RWPE2 (cell line): ENCODE measurements at regions not wholly inside any gene's neighbourhood (a gene's known extent, or its start where the extent isn't known, plus 50 kb on each side); places are given as distances from the start of the nearest gene placed in this dataset.

Experiments used
- ATAC-seq: fragments of 200-7000 bp; cut with Tn5 transposase; 3 replicates; pipeline ENCODE4 v1.9.1; 2021; ENCODE audit warnings: low read depth
- DNase-seq: peaks from one replicate; pipeline ENCODE4 v3.0.0-alpha.2; 2020; ENCODE audit warnings: low spot score
- H3K27ac ChIP-seq: fragments of 450-650 bp; 2 replicates; pipeline ENCODE4 v1.5.1; 2017; ENCODE audit warnings: mild to moderate bottlenecking; ENCODE audit not compliant: poor library complexity, severe bottlenecking
- H3K27me3 ChIP-seq: fragments of 250-450 bp; sonication (Bioruptor Pico); 2 replicates; pipeline ENCODE4 v1.5.1; 2021; ENCODE audit warnings: mild to moderate bottlenecking, moderate library complexity; ENCODE audit not compliant: insufficient read depth, poor library complexity, severe bottlenecking
- H3K36me3 ChIP-seq: fragments of 250-450 bp; sonication (Bioruptor Pico); 2 replicates; pipeline ENCODE4 v1.5.1; 2020; ENCODE audit warnings: low read depth, mild to moderate bottlenecking, moderate library complexity
- H3K4me1 ChIP-seq: fragments of 250-450 bp; sonication (Bioruptor Pico); 2 replicates; pipeline ENCODE4 v1.5.1; 2021; ENCODE audit warnings: mild to moderate bottlenecking, moderate library complexity; ENCODE audit not compliant: insufficient read depth, poor library complexity, severe bottlenecking
- H3K4me3 ChIP-seq: fragments of 250-450 bp; sonication (Bioruptor Pico); 2 replicates; pipeline ENCODE4 v1.5.1; 2021; ENCODE audit warnings: mild to moderate bottlenecking, moderate library complexity; ENCODE audit not compliant: severe bottlenecking
- H3K9me3 ChIP-seq: fragments of 250-450 bp; sonication (Bioruptor Pico); 2 replicates; pipeline ENCODE4 v1.5.1; 2021; ENCODE audit warnings: mild to moderate bottlenecking, moderate library complexity; ENCODE audit not compliant: severe bottlenecking
- CTCF ChIP-seq: fragments of 450-650 bp; IDR thresholded peaks from one replicate; pipeline ENCODE4 v1.5.1; 2017; ENCODE audit warnings: mild to moderate bottlenecking, moderate library complexity; ENCODE audit not compliant: poor library complexity, severe bottlenecking

- no peak for TF ChIP-seq CTCF
- H3K27ac ChIP-seq = peak overlapping the region; percentile 57
- peaks cover 2% of the 10 kb centered on the region for H3K9me3 ChIP-seq
- DNase-seq (no peak), ATAC-seq (peak; percentile 67)
- H3K36me3 ChIP-seq = no peaks in the 10 kb centered on the region
- H3K4me1 ChIP-seq = peaks cover 17% of the 10 kb centered on the region
- H3K4me3 ChIP-seq = no peak overlapping the region
- no peaks in the 10 kb centered on the region for H3K27me3 ChIP-seq
These were observed 247.8 kb upstream of the ALCAM start for GRCh38 chr3:105118905-105119304.

- Histone ChIP-seq H3K4me3 (no peak overlapping the region), H3K27me3 (no peaks in the 10 kb centered on the region), H3K36me3 (no peaks in the 10 kb centered on the region), H3K9me3 (peaks cover 2% of the 10 kb centered on the region), H3K27ac (peak overlapping the region; percentile 57), H3K4me1 (peaks cover 17% of the 10 kb centered on the region)
- no peak for TF ChIP-seq CTCF
- ATAC-seq (peak; percentile 96), DNase-seq (no peak)
These were observed 246.8 kb upstream of the ALCAM start for GRCh38 chr3:105119801-105120340.

GRCh38 chr3:105130911-105131310, 235.8 kb upstream of the ALCAM start:
- no peak overlapping the region for H3K4me3 ChIP-seq
- ATAC-seq (no peak), DNase-seq (no peak)
- no peaks in the 10 kb centered on the region for H3K4me1 ChIP-seq
- H3K27ac ChIP-seq = no peak overlapping the region
- TF ChIP-seq CTCF = no peak
- H3K36me3 ChIP-seq = no peaks in the 10 kb centered on the region
- no peaks in the 10 kb centered on the region for H3K27me3 ChIP-seq
- no peaks in the 10 kb centered on the region for H3K9me3 ChIP-seq

GRCh38 chr3:105137911-105138310, 228.8 kb upstream of the ALCAM start:
- no peaks in the 10 kb centered on the region for H3K27me3 ChIP-seq
- no peaks in the 10 kb centered on the region for H3K36me3 ChIP-seq
- ATAC-seq (no peak), DNase-seq (no peak)
- H3K9me3 ChIP-seq = no peaks in the 10 kb centered on the region
- no peak overlapping the region for H3K4me3 ChIP-seq
- no peak overlapping the region for H3K27ac ChIP-seq
- peaks cover 4% of the 10 kb centered on the region for H3K4me1 ChIP-seq
- no peak for TF ChIP-seq CTCF

- Histone ChIP-seq H3K27ac (no peak overlapping the region), H3K4me3 (no peak overlapping the region), H3K27me3 (no peaks in the 10 kb centered on the region), H3K4me1 (peaks cover 4% of the 10 kb centered on the region), H3K9me3 (no peaks in the 10 kb centered on the region), H3K36me3 (no peaks in the 10 kb centered on the region)
- DNase-seq (no peak), ATAC-seq (no peak)
- TF ChIP-seq CTCF = no peak
These were observed 226.7 kb upstream of the ALCAM start for GRCh38 chr3:105139881-105140560.
